HL-60/S4 (cell line): ENCODE measurements at regions not wholly inside any gene's neighbourhood (a gene's known extent, or its start where the extent isn't known, plus 50 kb on each side); places are given as distances from the start of the nearest gene placed in this dataset.
"Not testable (repeated sequence)": the region's sequence is repeated elsewhere in the genome, so short reads cannot be mapped to it uniquely, and the experiment has no call there.

Source experiments
- in situ Hi-C: fragments of 300-500 bp; cut with MboI; formaldehyde crosslinking; loops from 2 replicates; pipeline ENCODE4 v1.14.3; 2022; ENCODE audit warnings: low sequenced_read_pairs

DNA sequence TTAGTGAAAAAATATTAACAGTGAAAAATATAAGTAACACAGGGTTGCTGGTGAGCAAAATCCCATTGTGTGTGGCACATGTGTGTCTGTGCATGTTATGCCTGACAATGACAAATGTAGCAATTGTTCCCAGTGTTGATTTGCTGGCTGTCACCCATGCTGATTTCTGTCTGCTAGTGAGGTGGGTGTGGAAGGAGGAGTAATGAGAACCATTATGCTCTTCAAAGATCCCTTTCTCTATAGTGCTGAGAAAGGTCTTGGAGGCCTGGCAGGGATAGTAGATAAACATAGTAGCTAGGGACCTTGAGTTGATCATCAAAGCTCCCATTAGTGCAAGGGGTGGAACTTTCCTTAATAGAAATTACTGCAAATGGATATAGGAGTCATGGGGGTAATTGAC lies 152.5 kb upstream of the CLINT1 start:
- in situ Hi-C loops: no loop called here

GRCh38 chr5:158010831-158011230 lies 151.9 kb upstream of the CLINT1 start:
- in situ Hi-C loops: no loop called here

DNA sequence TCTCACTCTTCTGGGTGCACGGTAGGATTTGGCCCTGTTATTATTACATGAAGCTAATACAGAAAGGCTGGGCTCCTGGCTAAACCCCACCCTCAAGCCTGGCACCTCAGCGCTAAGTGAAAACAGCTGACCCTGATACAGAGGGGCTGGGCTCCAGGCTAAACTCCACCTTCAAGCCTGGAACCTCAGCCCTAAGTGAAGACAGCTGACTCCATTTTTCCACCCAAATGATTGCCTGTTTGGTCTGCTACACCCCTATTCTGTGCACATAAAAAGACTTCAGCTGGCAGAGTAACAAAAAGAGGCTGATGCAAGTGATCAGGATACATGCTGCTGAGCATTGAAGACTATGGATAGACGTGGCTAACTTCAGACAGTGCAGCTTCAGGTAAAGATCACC lies 148.4 kb upstream of the CLINT1 start:
- in situ Hi-C loops: no loop called here

DNA sequence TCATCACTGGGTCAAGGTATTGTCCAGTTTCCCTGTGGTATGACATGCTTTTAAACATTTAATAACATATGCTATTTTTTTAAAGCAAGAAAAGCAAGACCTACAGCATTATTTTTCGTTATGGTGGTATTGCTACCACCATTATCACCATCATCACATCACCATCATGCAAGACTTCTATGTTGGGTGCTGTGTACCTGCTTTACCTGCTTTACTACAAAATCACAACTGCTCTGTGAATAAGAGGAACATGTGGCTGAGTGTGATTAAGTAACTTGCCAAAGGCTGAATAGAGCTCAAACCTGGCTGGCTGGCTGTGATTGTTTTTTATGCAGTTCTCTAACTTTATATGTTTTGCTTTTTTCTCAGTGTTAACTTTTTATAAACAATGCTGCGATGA lies 140.8 kb upstream of the CLINT1 start:
- in situ Hi-C loops: no loop called here

DNA sequence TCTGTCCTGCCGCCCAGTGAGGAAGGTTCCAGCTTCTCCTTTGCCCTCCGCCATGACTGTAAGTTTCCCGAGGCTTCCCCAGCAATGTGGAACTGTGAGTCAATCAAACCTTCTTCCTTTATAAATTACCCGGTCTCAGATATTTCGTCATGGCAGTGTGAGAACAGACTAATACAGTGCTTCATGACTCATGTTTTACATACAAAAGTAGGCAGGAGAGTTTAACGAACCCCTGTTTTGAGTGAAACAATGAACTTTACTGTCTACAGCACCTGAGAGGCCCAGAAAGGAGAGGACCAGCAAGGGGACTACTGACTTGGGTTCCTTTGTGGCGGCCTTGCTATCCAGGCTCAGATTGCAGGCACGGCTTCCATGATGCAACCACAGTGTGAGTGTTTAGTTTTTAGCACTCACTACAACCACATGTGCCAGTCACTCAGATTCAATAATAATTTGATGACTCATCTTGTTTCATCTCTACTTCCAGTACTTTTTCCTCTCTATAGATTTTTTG lies 139.1 kb upstream of the CLINT1 start:
- in situ Hi-C loops: no loop called here

GRCh38 chr5:157994906-157995519 lies 136.1 kb upstream of the CLINT1 start:
- in situ Hi-C loops: no loop called here

GRCh38 chr5:157993986-157994691 lies 135.2 kb upstream of the CLINT1 start:
- in situ Hi-C loops: no loop called here

DNA sequence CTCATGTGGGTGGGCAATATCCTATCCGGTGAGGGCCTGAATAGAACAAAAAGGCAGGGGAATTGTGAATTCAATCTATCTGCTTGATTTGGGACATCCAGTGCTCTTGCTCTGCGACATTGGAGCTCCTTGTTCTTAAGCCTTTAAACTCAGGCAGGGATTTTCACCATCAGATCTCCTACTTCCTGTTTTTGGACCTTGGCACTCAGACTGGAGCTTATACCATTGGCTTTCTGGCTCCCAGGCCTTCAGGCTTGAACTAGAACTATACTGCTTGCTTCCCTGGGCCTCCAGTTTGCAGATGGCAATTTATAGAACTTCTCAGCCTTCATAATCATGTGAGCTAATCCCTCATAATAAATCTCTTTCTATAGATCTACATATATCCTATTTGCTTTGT lies 134.3 kb upstream of the CLINT1 start:
- in situ Hi-C loops: no loop called here

DNA sequence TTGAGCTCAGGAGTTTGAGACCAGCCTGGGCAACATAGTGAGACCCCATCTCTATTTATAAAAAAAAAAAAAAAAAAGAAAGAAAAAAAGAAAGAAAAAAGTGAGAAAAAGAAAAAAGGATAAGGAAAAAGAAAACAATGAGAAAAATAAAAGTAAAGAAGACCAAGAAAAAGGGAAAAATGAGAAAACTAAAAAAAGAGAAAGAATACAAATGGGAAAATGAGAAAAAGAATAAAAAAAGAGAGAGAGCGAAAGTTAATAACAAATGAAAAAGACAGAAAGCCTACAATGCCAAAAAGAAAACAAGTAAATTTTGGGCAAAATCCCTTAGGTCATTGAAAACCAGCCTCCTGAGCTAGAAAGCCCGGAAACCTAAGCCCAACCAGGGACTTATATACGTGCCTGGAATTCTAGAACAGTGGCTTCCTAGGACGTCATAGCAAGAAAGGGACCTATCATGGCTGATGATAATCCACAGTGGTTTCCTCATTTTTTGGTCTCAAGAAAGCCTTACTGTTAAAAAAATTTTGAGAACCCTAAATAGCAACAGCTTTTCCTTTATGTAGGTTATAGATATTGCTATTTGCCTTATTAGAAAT lies 131.7 kb upstream of the CLINT1 start:
- in situ Hi-C loops: no loop called here

- in situ Hi-C loops: no loop called here
Observed at GRCh38 chr5:157989296-157989695, 130.4 kb upstream of the CLINT1 start.

GRCh38 chr5:157987259-157987658 lies 128.3 kb upstream of the CLINT1 start:
- in situ Hi-C loops: no loop called here

DNA sequence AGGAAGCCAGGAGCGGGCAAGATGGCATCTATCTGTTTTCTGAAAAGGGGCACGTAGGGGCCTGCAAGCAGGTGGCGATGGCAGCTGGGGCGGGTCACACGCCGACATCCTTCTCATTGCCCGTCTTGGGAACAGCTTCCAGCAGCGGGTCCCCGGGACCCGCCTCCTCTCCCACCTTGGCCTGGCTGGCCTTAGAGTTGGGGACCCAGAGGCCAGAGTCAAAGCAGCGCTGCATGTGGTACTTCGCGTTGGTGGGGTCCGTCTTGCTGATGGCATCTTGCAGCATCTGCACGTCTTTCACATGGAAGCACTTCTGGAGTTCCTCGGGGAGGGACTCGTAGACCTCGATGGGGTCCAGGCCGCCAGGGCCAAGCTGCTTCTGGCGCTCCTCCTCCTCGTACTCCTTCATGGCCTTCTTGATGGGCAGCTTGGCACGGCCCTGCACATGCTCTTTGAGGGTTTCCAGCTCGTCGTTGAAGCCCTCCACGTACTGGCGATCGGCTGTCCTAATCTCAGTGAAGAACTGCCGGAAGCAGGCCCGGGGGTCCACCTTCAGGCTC lies 127.6 kb upstream of the CLINT1 start:
- in situ Hi-C loops: no loop called here

DNA sequence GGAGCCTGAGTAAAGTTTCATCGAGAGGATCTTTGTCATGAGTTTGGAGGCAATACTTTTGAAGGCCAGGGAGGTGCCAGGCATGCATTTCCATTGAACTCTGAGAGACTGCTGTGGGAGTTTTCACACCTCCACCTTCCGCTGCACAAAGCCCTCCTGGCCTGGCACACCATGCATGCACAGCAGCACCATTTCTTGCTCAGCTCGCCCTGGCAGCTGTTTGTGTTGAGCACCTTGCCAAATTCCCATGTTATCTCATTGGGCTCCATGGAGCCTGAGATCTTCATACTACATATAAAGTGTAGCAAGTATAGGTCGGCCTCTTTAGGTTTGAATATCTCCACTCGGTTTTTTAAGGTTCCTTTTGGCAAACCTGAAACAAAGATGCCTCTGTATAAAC lies 125.7 kb upstream of the CLINT1 start:
- in situ Hi-C loops: no loop called here

GRCh38 chr5:157983906-157984551 lies 125.1 kb upstream of the CLINT1 start:
- in situ Hi-C loops: no loop called here

- in situ Hi-C loops: no loop called here
Observed at GRCh38 chr5:157978061-157978460, 119.1 kb upstream of the CLINT1 start.

DNA sequence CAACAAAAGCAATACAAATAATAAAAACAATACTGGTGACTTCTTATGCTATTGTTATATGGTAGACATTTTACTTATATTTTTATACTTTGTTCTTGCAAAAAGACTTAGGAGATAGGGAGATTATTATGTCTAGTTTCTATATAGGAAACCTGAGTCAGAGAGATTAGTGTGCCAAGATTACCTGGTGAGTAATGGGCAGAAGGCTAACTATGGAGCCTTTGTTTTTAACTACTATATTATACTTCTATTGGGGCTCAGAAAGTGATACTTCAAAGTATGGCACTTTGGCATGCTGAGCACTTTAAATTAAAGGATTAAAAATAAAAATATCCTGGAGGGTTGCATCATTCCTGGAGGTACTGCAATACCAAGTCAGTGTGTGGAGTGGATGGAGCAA lies 117.5 kb upstream of the CLINT1 start:
- in situ Hi-C loops: no loop called here

- in situ Hi-C loops: no loop called here
Observed at GRCh38 chr5:157972579-157972978, 113.6 kb upstream of the CLINT1 start.

DNA sequence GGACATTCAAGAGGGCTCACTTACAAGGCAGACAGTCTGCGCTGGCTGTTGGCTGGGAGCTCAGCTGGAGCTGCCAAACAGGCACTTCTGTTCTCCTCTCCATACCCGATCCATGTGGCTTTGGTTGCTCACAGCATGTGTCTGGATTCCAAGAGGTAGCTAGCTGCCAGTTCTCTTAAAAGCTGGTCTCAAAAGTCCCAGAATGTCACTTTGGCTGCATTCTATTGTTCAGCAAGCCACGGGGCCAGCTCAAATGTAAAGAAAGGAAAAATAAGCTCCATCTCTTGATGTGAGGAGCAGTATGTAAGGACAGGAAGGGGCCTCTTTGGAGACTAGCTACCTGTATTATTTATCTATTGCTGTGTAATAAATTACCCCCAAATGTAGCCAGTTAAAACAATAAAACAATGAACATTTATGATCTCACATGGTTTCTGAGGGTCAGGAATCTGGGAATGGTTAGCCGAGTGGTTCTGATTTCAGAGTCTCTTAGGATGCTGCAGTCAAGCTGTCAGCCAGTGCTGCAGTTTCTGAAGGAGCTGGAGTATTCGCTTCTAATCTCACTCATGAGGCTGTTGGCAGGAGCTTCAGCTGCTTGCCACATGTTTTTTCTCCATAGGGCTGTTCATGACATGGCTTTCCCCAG lies 112.7 kb upstream of the CLINT1 start:
- in situ Hi-C loops: no loop called here

DNA sequence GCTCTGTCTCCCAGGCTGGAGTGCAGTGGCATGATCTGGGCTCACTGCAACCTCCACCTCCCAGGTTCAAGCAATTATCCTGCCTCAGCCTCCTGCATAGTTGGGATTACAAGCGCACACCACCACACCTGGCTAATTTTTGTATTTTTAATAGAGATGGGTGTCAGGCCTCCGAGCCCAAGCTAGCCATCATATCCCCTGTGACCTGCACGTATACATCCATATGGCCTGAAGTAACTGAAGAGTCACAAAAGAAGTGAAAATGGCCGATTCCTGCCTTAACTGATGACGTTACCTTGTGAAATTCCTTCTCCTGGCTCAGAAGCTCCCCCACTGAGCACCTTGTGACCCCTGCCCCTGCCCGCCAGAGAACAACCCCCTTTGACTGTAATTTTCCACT lies 109.6 kb upstream of the CLINT1 start:
- in situ Hi-C loops: not testable (repeated sequence)

DNA sequence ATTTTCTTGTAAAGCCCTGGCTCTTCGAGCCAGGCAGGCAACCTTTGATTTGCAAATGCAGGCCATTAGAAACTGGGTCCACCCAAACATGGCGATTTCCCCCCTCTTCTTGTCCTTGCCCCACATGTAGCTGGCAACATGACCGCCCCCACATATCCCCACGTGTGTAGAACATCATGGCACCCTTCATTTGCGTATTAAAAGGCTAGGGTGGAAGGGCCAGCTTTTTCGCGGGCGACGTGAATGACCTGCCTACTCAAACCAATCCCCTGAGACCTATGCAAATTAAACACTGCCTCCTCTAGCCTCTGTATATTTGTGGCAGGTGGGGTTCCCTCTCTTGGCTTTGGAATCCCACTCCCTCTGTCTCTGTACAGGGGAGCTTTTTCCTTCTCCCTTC lies 107.0 kb upstream of the CLINT1 start:
- in situ Hi-C loops: no loop called here
